ENCODE measurements at regions not wholly inside any gene's neighbourhood (a gene's known extent, or its start where the extent isn't known, plus 50 kb on each side); places are given as distances from the start of the nearest gene placed in this dataset.

- no peak for TF ChIP-seq CTCF (IDR thresholded peaks at IDR 0.05)
- TF ChIP-seq POLR2A (IDR thresholded peaks at IDR 0.05): no peak
Observed at GRCh38 chr2:16746833-16747232, 81.2 kb upstream of the CYRIA start.

Measured in esophagus squamous epithelium (tissue), 4 donors.